22Rv1 (cell line): ENCODE measurements at regions not wholly inside any gene's neighbourhood (a gene's known extent, or its start where the extent isn't known, plus 50 kb on each side); places are given as distances from the start of the nearest gene placed in this dataset.

ENCODE experiments used
- ZFX ChIP-seq: fragments of 450-650 bp; IDR thresholded peaks from 2 replicates; pipeline ENCODE4 v1.6.1; 2017; ENCODE audit warnings: antibody characterized with exemption, borderline replicate concordance
- TF ChIP-seq, protein P1 (sequence below): fragments of 450-650 bp; IDR thresholded peaks from 2 replicates; pipeline ENCODE4 v1.5.1; 2017; ENCODE audit warnings: mild to moderate bottlenecking

DNA sequence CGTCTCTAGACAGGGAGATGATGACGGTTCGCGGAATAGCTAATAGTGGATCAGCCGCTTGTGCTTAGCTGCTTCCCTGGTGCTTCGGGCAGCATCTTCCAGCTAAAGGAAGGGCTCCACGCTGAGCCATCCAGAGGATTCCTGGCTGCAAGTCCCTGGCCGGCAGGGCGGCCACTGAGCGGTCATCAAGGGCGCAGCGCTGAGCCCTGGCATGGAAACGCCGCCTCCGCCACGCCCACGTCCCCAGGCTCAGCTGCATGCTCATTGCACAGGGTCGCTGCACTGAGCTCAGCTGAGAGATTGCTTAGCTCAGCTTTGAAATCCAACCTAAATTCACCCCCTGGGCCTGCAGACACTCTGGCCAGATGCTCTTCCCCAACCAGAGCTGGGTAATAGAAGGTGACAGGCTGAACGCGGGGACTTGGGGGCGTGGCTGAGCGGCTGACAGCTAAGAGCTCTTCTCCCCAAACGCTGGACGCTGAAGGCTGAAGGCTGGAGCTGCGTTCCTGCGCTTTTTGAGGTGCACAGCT, 118.2 kb upstream of the KIT start:
- TF ChIP-seq, protein P1, sequence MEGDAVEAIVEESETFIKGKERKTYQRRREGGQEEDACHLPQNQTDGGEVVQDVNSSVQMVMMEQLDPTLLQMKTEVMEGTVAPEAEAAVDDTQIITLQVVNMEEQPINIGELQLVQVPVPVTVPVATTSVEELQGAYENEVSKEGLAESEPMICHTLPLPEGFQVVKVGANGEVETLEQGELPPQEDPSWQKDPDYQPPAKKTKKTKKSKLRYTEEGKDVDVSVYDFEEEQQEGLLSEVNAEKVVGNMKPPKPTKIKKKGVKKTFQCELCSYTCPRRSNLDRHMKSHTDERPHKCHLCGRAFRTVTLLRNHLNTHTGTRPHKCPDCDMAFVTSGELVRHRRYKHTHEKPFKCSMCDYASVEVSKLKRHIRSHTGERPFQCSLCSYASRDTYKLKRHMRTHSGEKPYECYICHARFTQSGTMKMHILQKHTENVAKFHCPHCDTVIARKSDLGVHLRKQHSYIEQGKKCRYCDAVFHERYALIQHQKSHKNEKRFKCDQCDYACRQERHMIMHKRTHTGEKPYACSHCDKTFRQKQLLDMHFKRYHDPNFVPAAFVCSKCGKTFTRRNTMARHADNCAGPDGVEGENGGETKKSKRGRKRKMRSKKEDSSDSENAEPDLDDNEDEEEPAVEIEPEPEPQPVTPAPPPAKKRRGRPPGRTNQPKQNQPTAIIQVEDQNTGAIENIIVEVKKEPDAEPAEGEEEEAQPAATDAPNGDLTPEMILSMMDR = 0 out of 2 replicates have a peak, but pooled peaks have one; percentile 14
- no peak for TF ChIP-seq ZFX
